Ovary (tissue), 3 donors: ENCODE measurements at regions not wholly inside any gene's neighbourhood (a gene's known extent, or its start where the extent isn't known, plus 50 kb on each side); places are given as distances from the start of the nearest gene placed in this dataset.

Experiments
- POLR2A ChIP-seq: fragments of 450-650 bp; IDR thresholded peaks from one replicate; pipeline ENCODE4 v1.6.1; 2017; ENCODE audit warnings: antibody characterized with exemption, mild to moderate bottlenecking, moderate library complexity
- TF ChIP-seq, protein P1 (sequence below), 3 donors: fragments of 450-650 bp in 2 of 3; fragments of 200-600 bp in 1 of 3; IDR thresholded peaks; one replicate each; pipeline versions ENCODE4 v1.5.1 to v1.8.0; 2016 to 2022; ENCODE audit warnings: antibody characterized with exemption in 3 of 3, mild to moderate bottlenecking in 1 of 3
- donor health status: DM: no; HTN: no; CAD: no.

DNA sequence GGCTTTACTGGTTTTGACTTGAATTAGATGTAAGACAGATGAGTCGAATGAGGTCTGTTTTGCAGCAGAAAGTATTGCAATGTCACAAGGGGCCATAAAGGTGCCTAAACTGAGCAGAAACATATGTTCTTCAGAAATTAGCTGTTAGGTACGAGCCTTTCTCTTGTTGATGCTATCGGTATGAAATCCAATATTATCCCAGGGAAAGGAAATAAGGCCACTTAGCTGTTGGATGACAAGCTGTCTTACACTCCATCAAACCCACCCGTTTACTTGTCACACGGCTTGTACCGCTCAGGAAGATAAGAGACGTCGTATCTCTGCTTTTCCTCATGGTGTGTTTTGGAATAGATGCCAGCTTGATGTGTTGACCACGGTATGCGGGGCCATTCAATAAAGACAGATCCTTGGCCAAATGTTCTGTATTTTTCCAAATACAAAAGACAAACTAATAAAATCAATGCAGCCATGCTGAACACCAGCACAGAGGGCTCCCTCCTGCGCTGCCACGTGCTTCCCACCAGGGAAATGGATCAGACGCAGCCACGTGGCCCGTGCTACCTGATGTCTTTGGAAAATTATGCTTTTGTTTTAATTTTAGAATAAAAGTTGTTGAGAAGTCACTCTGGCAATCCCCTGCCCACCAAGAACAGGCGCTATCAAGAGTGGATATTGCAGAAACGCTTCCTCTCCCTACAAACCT lies 255.9 kb upstream of the SULF2 start:
- TF ChIP-seq, protein P1, sequence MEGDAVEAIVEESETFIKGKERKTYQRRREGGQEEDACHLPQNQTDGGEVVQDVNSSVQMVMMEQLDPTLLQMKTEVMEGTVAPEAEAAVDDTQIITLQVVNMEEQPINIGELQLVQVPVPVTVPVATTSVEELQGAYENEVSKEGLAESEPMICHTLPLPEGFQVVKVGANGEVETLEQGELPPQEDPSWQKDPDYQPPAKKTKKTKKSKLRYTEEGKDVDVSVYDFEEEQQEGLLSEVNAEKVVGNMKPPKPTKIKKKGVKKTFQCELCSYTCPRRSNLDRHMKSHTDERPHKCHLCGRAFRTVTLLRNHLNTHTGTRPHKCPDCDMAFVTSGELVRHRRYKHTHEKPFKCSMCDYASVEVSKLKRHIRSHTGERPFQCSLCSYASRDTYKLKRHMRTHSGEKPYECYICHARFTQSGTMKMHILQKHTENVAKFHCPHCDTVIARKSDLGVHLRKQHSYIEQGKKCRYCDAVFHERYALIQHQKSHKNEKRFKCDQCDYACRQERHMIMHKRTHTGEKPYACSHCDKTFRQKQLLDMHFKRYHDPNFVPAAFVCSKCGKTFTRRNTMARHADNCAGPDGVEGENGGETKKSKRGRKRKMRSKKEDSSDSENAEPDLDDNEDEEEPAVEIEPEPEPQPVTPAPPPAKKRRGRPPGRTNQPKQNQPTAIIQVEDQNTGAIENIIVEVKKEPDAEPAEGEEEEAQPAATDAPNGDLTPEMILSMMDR (IDR thresholded peaks at IDR 0.05), result no peak
- no peak for TF ChIP-seq POLR2A
